ENCODE measurements at regions not wholly inside any gene's neighbourhood (a gene's known extent, or its start where the extent isn't known, plus 50 kb on each side); places are given as distances from the start of the nearest gene placed in this dataset.

- TF ChIP-seq, protein P1, sequence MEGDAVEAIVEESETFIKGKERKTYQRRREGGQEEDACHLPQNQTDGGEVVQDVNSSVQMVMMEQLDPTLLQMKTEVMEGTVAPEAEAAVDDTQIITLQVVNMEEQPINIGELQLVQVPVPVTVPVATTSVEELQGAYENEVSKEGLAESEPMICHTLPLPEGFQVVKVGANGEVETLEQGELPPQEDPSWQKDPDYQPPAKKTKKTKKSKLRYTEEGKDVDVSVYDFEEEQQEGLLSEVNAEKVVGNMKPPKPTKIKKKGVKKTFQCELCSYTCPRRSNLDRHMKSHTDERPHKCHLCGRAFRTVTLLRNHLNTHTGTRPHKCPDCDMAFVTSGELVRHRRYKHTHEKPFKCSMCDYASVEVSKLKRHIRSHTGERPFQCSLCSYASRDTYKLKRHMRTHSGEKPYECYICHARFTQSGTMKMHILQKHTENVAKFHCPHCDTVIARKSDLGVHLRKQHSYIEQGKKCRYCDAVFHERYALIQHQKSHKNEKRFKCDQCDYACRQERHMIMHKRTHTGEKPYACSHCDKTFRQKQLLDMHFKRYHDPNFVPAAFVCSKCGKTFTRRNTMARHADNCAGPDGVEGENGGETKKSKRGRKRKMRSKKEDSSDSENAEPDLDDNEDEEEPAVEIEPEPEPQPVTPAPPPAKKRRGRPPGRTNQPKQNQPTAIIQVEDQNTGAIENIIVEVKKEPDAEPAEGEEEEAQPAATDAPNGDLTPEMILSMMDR (IDR thresholded peaks at IDR 0.05; ENCODE audit: borderline replicate concordance): no peak
- Histone ChIP-seq H3K4me1 (no peaks in the 10 kb centered on the region), H3K4me3 (no peak overlapping the region), H3K36me3 (no peaks in the 10 kb centered on the region), H3K9me3 (replicated peaks) (no peaks in the 10 kb centered on the region), H3K27me3 (ENCODE audit: low read depth) (no peaks in the 10 kb centered on the region), H3K27ac (replicated peaks) (no peak overlapping the region)
- intact Hi-C loops (cut with micrococcal nuclease): no loop called here
- no peak for DNase-seq
These were observed 140.9 kb upstream of the GRM7 start for GRCh38 chr3:6719999-6720398.

DNA sequence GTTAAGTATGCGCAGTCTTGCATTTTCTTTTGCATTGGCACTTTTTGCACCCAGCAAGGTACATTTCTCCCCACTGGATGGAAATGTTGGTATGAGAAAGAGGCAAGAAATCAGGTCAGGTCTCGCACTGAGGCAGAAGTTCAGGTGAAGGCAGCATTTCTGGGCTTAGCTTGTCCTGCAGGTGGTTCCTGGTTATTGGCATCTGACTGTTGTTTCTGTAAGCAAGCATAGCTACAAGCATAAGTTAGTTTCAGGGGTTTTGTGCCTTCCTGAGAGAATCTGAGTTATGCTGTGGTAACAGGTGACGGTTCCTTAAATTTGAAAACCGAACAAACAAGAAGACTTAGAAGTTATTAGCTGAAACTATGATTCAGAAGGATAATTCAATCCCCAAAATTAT lies 139.4 kb upstream of the GRM7 start:
- intact Hi-C loops (cut with micrococcal nuclease): no loop called here
- DNase-seq: no peak

DNA sequence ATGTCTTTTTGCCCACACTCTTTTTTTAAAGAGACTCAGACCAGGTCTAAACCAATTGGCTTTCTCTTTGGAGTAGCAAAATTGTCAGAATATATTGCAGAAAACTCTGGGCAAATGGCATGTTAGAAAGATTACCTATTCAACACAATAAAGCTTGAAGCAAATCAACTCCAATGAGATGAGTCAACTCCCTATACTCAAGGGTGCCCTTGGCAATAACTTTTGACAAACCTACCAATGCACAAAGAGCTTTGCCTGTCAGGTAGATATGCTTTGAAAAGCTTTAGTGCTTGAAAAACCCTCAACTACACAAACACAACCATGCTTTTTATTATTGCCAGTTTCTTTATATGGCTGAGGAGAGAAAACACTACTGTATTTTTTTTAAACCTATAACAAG lies 137.7 kb upstream of the GRM7 start:
- TF ChIP-seq, protein P1 (IDR thresholded peaks at IDR 0.05; ENCODE audit: borderline replicate concordance): no peak
- no peak for DNase-seq
- H3K4me1 ChIP-seq: no peaks in the 10 kb centered on the region

More for the DNA sequence above, 139.4 kb upstream of the GRM7 start:
- Histone ChIP-seq H3K9me3 (replicated peaks) (no peaks in the 10 kb centered on the region), H3K4me1 (no peaks in the 10 kb centered on the region), H3K36me3 (no peaks in the 10 kb centered on the region), H3K4me3 (no peak overlapping the region), H3K27me3 (ENCODE audit: low read depth) (no peaks in the 10 kb centered on the region), H3K27ac (replicated peaks) (no peak overlapping the region)
- TF ChIP-seq, protein P1 (IDR thresholded peaks at IDR 0.05; ENCODE audit: borderline replicate concordance): no peak

DNA sequence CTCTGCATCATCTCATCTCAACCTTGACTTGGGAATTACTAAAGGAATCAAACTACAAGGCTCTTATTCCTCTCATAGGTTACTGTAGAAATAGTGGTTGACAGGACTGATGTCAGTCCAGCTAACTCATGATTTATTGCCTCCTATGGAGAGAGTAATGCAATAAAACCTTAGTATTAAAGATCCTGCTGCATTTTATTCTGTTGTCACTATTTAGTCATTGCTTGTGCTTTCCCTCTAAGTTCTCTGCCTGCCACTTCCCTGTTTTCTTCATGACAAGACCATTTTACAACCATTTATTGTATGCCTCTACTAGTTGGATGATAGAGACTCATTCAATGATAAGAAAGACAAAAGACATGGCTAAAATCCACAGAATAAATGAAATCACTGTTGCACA lies 134.1 kb upstream of the GRM7 start:
- Histone ChIP-seq H3K4me1 (no peaks in the 10 kb centered on the region), H3K4me3 (no peak overlapping the region), H3K27ac (replicated peaks) (no peak overlapping the region), H3K27me3 (ENCODE audit: low read depth) (no peaks in the 10 kb centered on the region), H3K9me3 (replicated peaks) (no peaks in the 10 kb centered on the region), H3K36me3 (no peaks in the 10 kb centered on the region)
- no peak for DNase-seq
- TF ChIP-seq, protein P1 (IDR thresholded peaks at IDR 0.05; ENCODE audit: borderline replicate concordance): no peak
- intact Hi-C loops (cut with micrococcal nuclease): no loop called here

More for the DNA sequence above, 137.7 kb upstream of the GRM7 start:
- no peaks in the 10 kb centered on the region for H3K27me3 ChIP-seq (ENCODE audit: low read depth)
- H3K27ac ChIP-seq (replicated peaks): no peak overlapping the region
- H3K4me3 ChIP-seq: no peak overlapping the region
- no peaks in the 10 kb centered on the region for H3K36me3 ChIP-seq
- intact Hi-C loops (cut with micrococcal nuclease): no loop called here
- H3K9me3 ChIP-seq (replicated peaks): no peaks in the 10 kb centered on the region

GRCh38 chr3:6732807-6733206 lies 128.1 kb upstream of the GRM7 start:
- no peaks in the 10 kb centered on the region for H3K27me3 ChIP-seq (ENCODE audit: low read depth)
- no peak for DNase-seq
- TF ChIP-seq, protein P1 (IDR thresholded peaks at IDR 0.05; ENCODE audit: borderline replicate concordance): no peak
- H3K4me1 ChIP-seq: no peaks in the 10 kb centered on the region
- H3K27ac ChIP-seq (replicated peaks): no peak overlapping the region
- H3K4me3 ChIP-seq: no peak overlapping the region
- no peaks in the 10 kb centered on the region for H3K36me3 ChIP-seq
- no peaks in the 10 kb centered on the region for H3K9me3 ChIP-seq (replicated peaks)
- intact Hi-C loops (cut with micrococcal nuclease): no loop called here

Data from left ventricle myocardium inferior (tissue), 1 donor.